Duodenal mucosa (tissue), 2 donors: ENCODE measurements at regions not wholly inside any gene's neighbourhood (a gene's known extent, or its start where the extent isn't known, plus 50 kb on each side); places are given as distances from the start of the nearest gene placed in this dataset.

Experiments
- H3K27ac ChIP-seq: one replicate; pipeline ENCODE4 v1.7.0; 2013; ENCODE audit warnings: low read depth, low read length
- H3K27me3 ChIP-seq, 2 donors: one replicate each; pipeline ENCODE4 v1.7.0; 2013; ENCODE audit warnings: low read length in 2 of 2, control low read depth in 1 of 2; ENCODE audit not compliant: insufficient read depth in 2 of 2, control insufficient read depth in 1 of 2
- H3K36me3 ChIP-seq, 2 donors: one replicate each; pipeline ENCODE4 v1.7.0; 2013; ENCODE audit warnings: low read length in 2 of 2, control low read depth in 1 of 2; ENCODE audit not compliant: insufficient read depth in 2 of 2, control insufficient read depth in 1 of 2
- H3K4me1 ChIP-seq, 2 donors: one replicate each; pipeline ENCODE4 v1.7.0; 2013; ENCODE audit warnings: low read length in 2 of 2, control low read depth in 1 of 2; ENCODE audit not compliant: insufficient read depth in 2 of 2, control insufficient read depth in 1 of 2
- H3K4me3 ChIP-seq, 2 donors: one replicate each; pipeline ENCODE4 v1.7.0; 2013; ENCODE audit warnings: low read length in 2 of 2, low read depth in 1 of 2
- H3K9ac ChIP-seq, 2 donors: one replicate each; pipeline ENCODE4 v1.7.0; 2013; ENCODE audit warnings: low read length in 2 of 2, low read depth in 1 of 2
- H3K9me3 ChIP-seq, 2 donors: one replicate each; pipeline ENCODE4 v1.7.0; 2013; ENCODE audit warnings: low read length in 2 of 2, control low read depth in 1 of 2; ENCODE audit not compliant: control insufficient read depth in 1 of 2

DNA sequence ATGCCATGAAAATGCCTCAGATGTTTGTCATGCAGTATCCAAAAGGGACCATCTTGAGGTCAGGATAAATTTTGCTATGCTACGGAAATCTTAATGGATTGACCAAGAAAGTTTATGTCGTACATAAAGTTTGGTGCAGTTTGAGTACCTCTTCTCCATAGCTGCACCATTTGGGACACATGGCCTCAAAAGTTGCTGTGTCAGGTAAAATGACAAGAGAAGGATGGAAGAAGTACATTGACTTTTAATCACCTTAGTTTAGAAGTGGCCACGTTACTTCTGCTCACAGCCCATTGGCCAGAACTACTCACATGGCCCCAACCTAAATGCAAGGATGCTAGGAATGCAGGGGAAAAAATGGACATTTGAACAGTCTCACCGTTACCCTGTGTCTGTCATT, 107.4 kb upstream of the NAMPT start:
- Histone ChIP-seq H3K27ac (no peak overlapping the region), H3K9me3 (no peaks in the 10 kb centered on the region), H3K4me3 (no peak overlapping the region), H3K36me3 (no peaks in the 10 kb centered on the region), H3K27me3 (no peaks in the 10 kb centered on the region), H3K9ac (no peak overlapping the region), H3K4me1 (no peaks in the 10 kb centered on the region)

GRCh38 chr7:106386958-106387357, 102.2 kb upstream of the NAMPT start:
- Histone ChIP-seq H3K27me3 (no peaks in the 10 kb centered on the region), H3K27ac (no peak overlapping the region), H3K4me1 (no peaks in the 10 kb centered on the region)

GRCh38 chr7:106384373-106384772, 99.6 kb upstream of the NAMPT start:
- Histone ChIP-seq H3K9ac (no peak overlapping the region), H3K4me3 (no peak overlapping the region), H3K36me3 (no peaks in the 10 kb centered on the region), H3K4me1 (no peaks in the 10 kb centered on the region), H3K27ac (no peak overlapping the region), H3K27me3 (no peaks in the 10 kb centered on the region), H3K9me3 (no peaks in the 10 kb centered on the region)

More at GRCh38 chr7:106386958-106387357, 102.2 kb upstream of the NAMPT start:
- no peak overlapping the region for H3K9ac ChIP-seq
- H3K4me3 ChIP-seq: no peak overlapping the region
- no peaks in the 10 kb centered on the region for H3K36me3 ChIP-seq
- H3K9me3 ChIP-seq: no peaks in the 10 kb centered on the region

GRCh38 chr7:106382929-106383328, 98.1 kb upstream of the NAMPT start:
- no peak overlapping the region for H3K27ac ChIP-seq
- H3K36me3 ChIP-seq: no peaks in the 10 kb centered on the region
- H3K4me1 ChIP-seq: no peaks in the 10 kb centered on the region
- no peak overlapping the region for H3K4me3 ChIP-seq
- no peaks in the 10 kb centered on the region for H3K9me3 ChIP-seq
- H3K9ac ChIP-seq: no peak overlapping the region
- H3K27me3 ChIP-seq: no peaks in the 10 kb centered on the region

DNA sequence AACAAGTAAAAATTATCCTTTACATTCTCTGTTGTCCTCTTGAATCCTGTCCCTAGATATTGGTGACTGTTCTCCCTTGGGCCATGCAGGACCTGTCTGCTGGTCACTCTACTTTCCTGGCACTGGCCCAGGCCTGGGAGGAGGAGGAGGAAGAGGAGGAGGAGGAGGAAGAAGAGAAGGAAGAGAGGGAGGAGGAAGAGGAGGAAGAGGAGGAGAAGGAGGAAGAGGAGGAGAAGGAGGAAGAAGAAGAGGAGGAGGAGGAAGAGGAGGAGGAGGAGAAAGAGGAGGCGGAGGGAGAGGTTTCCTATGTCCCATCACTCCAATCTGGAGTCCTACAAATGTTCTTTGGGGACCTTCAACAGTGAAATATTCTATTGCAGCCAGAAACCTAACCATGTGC, 97.3 kb upstream of the NAMPT start:
- Histone ChIP-seq H3K27ac (no peak overlapping the region), H3K4me3 (no peak overlapping the region), H3K4me1 (no peaks in the 10 kb centered on the region), H3K9ac (no peak overlapping the region), H3K27me3 (no peaks in the 10 kb centered on the region), H3K9me3 (no peaks in the 10 kb centered on the region), H3K36me3 (no peaks in the 10 kb centered on the region)

DNA sequence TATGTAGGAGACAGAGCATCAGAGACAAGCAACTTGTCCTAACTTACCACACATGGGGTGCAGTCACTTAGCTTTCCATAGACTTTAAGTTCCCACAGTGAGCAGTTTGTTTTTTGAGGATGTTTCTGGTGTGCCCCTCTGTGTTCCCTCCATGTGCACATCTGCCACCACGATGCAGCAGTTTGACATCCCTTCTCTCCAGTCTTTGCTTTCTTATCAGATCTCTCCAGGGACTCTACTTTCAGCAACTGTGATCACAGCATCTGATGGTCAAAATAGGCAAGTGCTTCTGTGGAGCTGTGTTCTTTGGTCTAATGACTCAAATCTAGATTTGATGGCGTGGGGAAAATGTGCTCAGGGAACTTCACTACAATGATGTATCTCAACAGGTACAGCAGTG, 96.5 kb upstream of the NAMPT start:
- H3K36me3 ChIP-seq: no peaks in the 10 kb centered on the region

DNA sequence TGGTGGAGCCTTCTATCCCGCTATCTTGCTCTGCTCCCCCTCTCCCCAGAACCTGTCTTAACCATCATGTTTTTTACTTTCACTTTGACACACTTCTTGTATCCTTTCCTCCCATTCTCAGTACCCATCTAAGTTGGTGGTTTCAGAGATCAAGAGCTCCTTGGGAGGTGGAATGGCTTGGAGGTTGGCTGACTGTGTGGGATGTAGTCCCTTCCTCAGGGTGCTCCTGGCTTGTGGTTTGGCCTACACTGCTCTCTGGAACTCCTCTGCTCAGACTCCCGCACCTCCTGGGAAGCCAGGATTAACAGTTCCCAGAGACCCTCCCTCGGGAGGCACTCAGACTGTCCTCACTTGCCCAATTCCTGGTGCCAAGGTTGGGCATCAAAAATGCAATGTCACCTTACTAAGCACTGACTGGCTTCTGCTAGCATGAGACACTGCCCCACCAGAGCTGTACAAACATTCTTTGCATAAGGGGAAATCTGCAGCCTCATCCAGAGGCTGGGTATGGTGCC, 93.1 kb upstream of the NAMPT start:
- no peaks in the 10 kb centered on the region for H3K9me3 ChIP-seq
- no peak overlapping the region for H3K9ac ChIP-seq
- H3K27ac ChIP-seq: no peak overlapping the region
- no peaks in the 10 kb centered on the region for H3K4me1 ChIP-seq
- no peaks in the 10 kb centered on the region for H3K36me3 ChIP-seq
- no peaks in the 10 kb centered on the region for H3K27me3 ChIP-seq
- no peak overlapping the region for H3K4me3 ChIP-seq

More for the DNA sequence above, 96.5 kb upstream of the NAMPT start:
- no peaks in the 10 kb centered on the region for H3K4me1 ChIP-seq
- H3K4me3 ChIP-seq: no peak overlapping the region
- no peaks in the 10 kb centered on the region for H3K27me3 ChIP-seq
- no peak overlapping the region for H3K27ac ChIP-seq
- no peak overlapping the region for H3K9ac ChIP-seq
- no peaks in the 10 kb centered on the region for H3K9me3 ChIP-seq

DNA sequence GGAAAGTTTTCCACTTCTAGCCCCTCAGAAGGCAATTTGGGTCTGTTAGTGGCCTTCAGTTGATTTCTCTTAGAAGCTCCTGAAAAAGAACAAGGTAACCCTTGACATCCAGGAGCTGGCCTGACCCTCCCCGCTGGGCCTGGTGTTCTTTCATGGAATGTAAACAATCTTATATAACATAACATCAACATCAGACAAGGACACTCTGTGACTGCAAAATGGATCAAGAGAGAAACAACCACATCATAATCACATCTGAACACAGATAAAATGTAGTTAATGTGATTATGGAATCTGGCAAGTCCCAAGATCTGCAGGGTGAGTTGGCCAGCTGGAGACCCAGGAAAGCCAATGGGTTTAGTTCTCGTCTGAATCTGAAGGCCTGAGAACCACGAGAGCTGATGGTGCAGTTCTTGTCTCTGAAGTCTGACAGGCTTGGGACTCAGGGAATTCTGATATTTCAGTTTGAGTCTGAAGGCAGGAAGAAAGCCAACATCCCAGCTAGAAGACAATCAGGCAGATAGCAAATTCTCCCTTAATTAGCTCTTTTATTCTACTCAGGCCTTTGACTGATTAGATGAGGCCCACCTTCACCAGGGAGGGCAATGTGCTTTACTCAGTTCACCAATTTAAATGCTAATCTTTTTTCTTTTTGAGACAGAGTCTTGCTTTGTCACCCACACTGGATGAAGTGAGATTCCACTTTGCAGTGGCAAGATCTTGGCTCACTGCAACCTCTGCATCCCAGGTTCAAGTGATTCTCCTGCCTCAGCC, 91.4 kb upstream of the NAMPT start:
- Histone ChIP-seq H3K27ac (no peak overlapping the region), H3K36me3 (no peaks in the 10 kb centered on the region), H3K4me1 (no peaks in the 10 kb centered on the region), H3K4me3 (no peak overlapping the region), H3K27me3 (no peaks in the 10 kb centered on the region), H3K9ac (no peak overlapping the region), H3K9me3 (no peaks in the 10 kb centered on the region)

DNA sequence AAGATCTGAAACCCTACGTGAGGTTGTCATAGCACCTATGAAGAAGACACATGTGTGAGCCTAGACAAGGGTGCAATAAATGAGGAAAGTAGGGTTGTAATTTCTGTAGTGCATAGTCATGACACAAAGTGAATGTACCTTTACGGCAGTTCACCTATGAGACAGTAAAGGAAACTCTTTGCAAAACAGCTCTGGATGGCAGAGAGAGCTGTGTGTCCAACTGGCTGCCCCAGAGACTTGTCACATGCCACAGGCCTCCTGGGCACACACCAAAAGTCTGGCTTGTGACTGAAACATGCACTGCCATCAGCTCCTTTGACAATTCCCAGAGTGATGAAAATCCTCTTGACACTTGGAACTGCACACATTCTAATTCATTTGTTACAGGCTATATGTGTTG, 90.7 kb upstream of the NAMPT start:
- no peak overlapping the region for H3K9ac ChIP-seq
- H3K36me3 ChIP-seq: no peaks in the 10 kb centered on the region
- no peaks in the 10 kb centered on the region for H3K9me3 ChIP-seq
- H3K27me3 ChIP-seq: no peaks in the 10 kb centered on the region
- no peak overlapping the region for H3K27ac ChIP-seq
- H3K4me1 ChIP-seq: no peaks in the 10 kb centered on the region
- no peak overlapping the region for H3K4me3 ChIP-seq

DNA sequence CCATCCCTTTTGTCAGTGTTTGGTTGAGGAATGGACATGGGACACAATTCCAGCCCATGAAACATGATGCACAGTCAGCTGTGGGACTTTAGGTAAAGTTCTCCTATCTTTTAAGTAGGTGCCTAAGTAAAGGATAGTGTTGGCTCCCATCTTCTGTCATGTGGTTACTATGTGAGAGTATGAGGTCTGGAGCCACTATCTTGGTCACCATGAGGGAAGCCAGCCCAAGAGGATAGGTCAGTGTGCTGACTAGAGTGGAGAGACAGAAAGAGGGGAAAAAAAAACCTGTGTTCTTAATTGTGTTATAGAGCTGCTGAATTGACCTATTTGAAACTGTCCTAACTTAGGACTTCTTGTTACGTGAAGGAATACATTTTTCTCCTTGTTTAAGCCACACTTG, 89.7 kb upstream of the NAMPT start:
- H3K27me3 ChIP-seq: no peaks in the 10 kb centered on the region
- H3K36me3 ChIP-seq: no peaks in the 10 kb centered on the region
- H3K4me3 ChIP-seq: no peak overlapping the region
- no peaks in the 10 kb centered on the region for H3K4me1 ChIP-seq
- no peaks in the 10 kb centered on the region for H3K9me3 ChIP-seq
- H3K9ac ChIP-seq: no peak overlapping the region
- H3K27ac ChIP-seq: no peak overlapping the region
